HL-60 (cell line): ENCODE measurements at regions not wholly inside any gene's neighbourhood (a gene's known extent, or its start where the extent isn't known, plus 50 kb on each side); places are given as distances from the start of the nearest gene placed in this dataset.

Experiments
- DNase-seq, 2 experiments: peaks; one replicate each; pipeline ENCODE4 v3.0.0-alpha.2; 2010 to 2020; ENCODE audit warnings: low read depth in 1 of 2, low spot score in 1 of 2
- H3K27ac ChIP-seq: fragments of 250-450 bp; sonication (Bioruptor Pico); replicated peaks from 2 replicates; pipeline ENCODE4 v1.5.1; 2020; ENCODE audit warnings: mild to moderate bottlenecking, moderate library complexity
- H3K27me3 ChIP-seq: fragments of 250-450 bp; sonication (Bioruptor Pico); 2 replicates; pipeline ENCODE4 v1.5.1; 2021; ENCODE audit warnings: mild to moderate bottlenecking, moderate library complexity; ENCODE audit not compliant: insufficient read depth, poor library complexity, severe bottlenecking
- H3K4me3 ChIP-seq: replicated peaks from 2 replicates; pipeline ENCODE4 v1.5.1; 2011; ENCODE audit warnings: mild to moderate bottlenecking, control low read depth, low read length; ENCODE audit not compliant: insufficient read depth
- CTCF ChIP-seq: IDR thresholded peaks from one replicate; pipeline ENCODE4 v1.5.1; 2011; ENCODE audit warnings: low read length, control low read depth, inconsistent platforms; ENCODE audit not compliant: insufficient read depth
- GABPA ChIP-seq: IDR thresholded peaks from 2 replicates; pipeline ENCODE4 v1.6.1; 2012; ENCODE audit warnings: low read depth
- POLR2AphosphoS5 ChIP-seq: IDR thresholded peaks from 2 replicates; pipeline ENCODE4 v1.6.1; 2012; ENCODE audit warnings: low read depth
- REST ChIP-seq: IDR thresholded peaks from 2 replicates; pipeline ENCODE4 v1.6.1; 2012; ENCODE audit warnings: low read depth; ENCODE audit not compliant: insufficient replicate concordance
- SPI1 ChIP-seq: IDR thresholded peaks from 2 replicates; pipeline ENCODE4 v1.6.1; 2012; ENCODE audit warnings: low read depth, mild to moderate bottlenecking, borderline replicate concordance

- DNase-seq = no peak
- H3K27ac ChIP-seq = no peak overlapping the region
- H3K4me3 ChIP-seq = no peak overlapping the region
- TF ChIP-seq POLR2AphosphoS5 = no peak
- TF ChIP-seq REST = no peak
- TF ChIP-seq SPI1 = no peak
- no peak for TF ChIP-seq CTCF
- TF ChIP-seq GABPA = no peak
- H3K27me3 ChIP-seq = no peaks in the 10 kb centered on the region
Observed at GRCh38 chr14:31965071-31965734, 111.9 kb upstream of the ARHGAP5 start.

- DNase-seq = no peak
- TF ChIP-seq REST = no peak
- TF ChIP-seq SPI1 = no peak
- TF ChIP-seq POLR2AphosphoS5 = no peak
- Histone ChIP-seq H3K4me3 (no peak overlapping the region), H3K27me3 (no peaks in the 10 kb centered on the region), H3K27ac (no peak overlapping the region)
Observed at GRCh38 chr14:31965735-31966598, 111.1 kb upstream of the ARHGAP5 start.

- TF ChIP-seq POLR2AphosphoS5 (no peak), CTCF (no peak), GABPA (no peak), REST (no peak), SPI1 (no peak)
- no peak overlapping the region for H3K4me3 ChIP-seq
- no peak for DNase-seq
- H3K27me3 ChIP-seq = no peaks in the 10 kb centered on the region
- H3K27ac ChIP-seq = no peak overlapping the region
Observed at GRCh38 chr14:31966896-31967668, 110.0 kb upstream of the ARHGAP5 start.
